CD4-positive, CD25-positive, alpha-beta regulatory T cell (primary cell): ENCODE measurements at regions not wholly inside any gene's neighbourhood (a gene's known extent, or its start where the extent isn't known, plus 50 kb on each side); places are given as distances from the start of the nearest gene placed in this dataset.

Source experiments
- ATAC-seq, 2 donors: fragments of 150-1000 bp; cut with Tn5 transposase; one replicate each; pipeline ENCODE4 v1.10.0; 2021; ENCODE audit warnings: low read depth in 2 of 2, moderate number of reproducible peaks in 2 of 2, moderate library complexity in 1 of 2
- DNase-seq, 3 donors: peaks; one replicate each; pipeline versions ENCODE4 v3.0.0 to v3.0.0-alpha.2; 2012 to 2022; ENCODE audit warnings: mixed read lengths in 1 of 3
- H3K27ac ChIP-seq: one replicate; pipeline ENCODE4 v1.7.0; 2013; ENCODE audit warnings: mild to moderate bottlenecking, low read length; ENCODE audit not compliant: insufficient read depth, poor library complexity, severe bottlenecking
- H3K27me3 ChIP-seq: one replicate; pipeline ENCODE4 v1.7.0; 2013; ENCODE audit warnings: low read length; ENCODE audit not compliant: control insufficient read depth, insufficient read depth
- H3K36me3 ChIP-seq: one replicate; pipeline ENCODE4 v1.7.0; 2013; ENCODE audit warnings: mild to moderate bottlenecking, low read length, moderate library complexity; ENCODE audit not compliant: control insufficient read depth, insufficient read depth
- H3K4me1 ChIP-seq: 2 replicates; pipeline ENCODE4 v1.7.0; 2013; ENCODE audit warnings: mild to moderate bottlenecking, low read length; ENCODE audit not compliant: insufficient read depth, control insufficient read depth, poor library complexity, severe bottlenecking
- H3K4me3 ChIP-seq: one replicate; pipeline ENCODE4 v1.7.0; 2013; ENCODE audit warnings: low read depth, mild to moderate bottlenecking, low read length, moderate library complexity
- H3K9me3 ChIP-seq, 2 experiments: 1 replicate in 1 of 2; 2 replicates in 1 of 2; pipeline ENCODE4 v1.7.0; 2013; ENCODE audit warnings: low read length in 2 of 2, mild to moderate bottlenecking in 1 of 2, moderate library complexity in 1 of 2; ENCODE audit not compliant: control insufficient read depth in 2 of 2
- H3K27ac Mint-ChIP-seq, 3 donors: one replicate each; pipeline ENCODE4 v1.8.0; 2020 to 2022; ENCODE audit warnings: mild to moderate bottlenecking in 3 of 3, mixed read lengths in 3 of 3, moderate library complexity in 2 of 3
- H3K27me3 Mint-ChIP-seq: one replicate; pipeline ENCODE4 v1.8.0; 2022; ENCODE audit warnings: mild to moderate bottlenecking, mixed read lengths
- H3K36me3 Mint-ChIP-seq: one replicate; pipeline ENCODE4 v1.8.0; 2020; ENCODE audit warnings: mixed read lengths
- H3K4me1 Mint-ChIP-seq, 4 donors: one replicate each; pipeline ENCODE4 v1.8.0; 2020 to 2022; ENCODE audit warnings: mixed read lengths in 4 of 4, mild to moderate bottlenecking in 1 of 4
- H3K4me3 Mint-ChIP-seq, 4 donors: one replicate each; pipeline ENCODE4 v1.8.0; 2020 to 2022; ENCODE audit warnings: mild to moderate bottlenecking in 4 of 4, mixed read lengths in 4 of 4, moderate library complexity in 3 of 4
- H3K9me3 Mint-ChIP-seq, 7 donors: one replicate each; pipeline ENCODE4 v1.8.0; 2020 to 2022; ENCODE audit warnings: mixed read lengths in 7 of 7, mild to moderate bottlenecking in 3 of 7, moderate library complexity in 2 of 7

DNA sequence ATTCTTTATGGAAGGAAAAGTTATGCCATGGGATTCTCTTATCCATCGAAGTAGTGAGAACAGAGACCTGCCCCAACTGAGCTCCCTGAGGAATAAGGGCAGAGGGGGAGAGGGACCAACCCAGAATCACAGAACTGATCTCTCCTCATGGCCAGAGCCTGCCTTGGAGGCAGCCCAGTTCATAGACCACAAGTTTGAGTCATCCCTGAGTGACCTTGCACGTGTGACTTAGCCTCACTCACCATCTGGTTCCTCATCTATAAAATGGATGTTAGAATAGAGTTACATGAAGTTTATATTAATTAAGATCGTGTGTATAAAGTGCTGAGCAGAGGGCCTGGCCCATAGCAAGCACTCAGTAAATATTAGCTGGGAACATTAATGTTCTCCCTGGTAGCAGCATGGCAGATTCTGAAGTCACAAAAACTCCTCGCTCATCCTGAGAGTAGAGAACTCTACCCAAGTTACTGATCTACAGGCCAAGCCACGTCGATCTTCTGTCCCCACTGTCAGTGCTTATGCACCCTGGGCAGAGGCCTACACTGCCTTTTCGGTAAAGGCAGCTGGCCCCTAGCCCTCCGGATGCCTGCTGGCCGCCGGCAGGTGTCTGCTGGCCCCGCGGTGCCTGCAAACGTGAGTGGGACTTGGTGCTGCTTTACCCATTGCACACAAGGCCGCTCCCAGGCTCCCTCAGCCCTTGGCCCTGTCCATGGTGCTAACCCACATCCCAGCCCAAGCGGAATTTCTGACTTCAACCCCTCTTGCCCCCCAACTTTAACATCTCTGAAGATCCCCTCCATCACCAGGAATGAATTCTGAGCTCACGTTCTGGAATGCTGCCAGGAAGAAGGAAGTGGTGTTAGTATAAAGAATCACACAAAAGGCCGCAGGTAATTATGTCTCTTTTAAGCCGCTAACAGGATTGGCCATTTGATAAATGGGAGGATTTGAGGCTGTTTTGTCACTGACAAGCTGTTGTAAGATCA lies 61.1 kb upstream of the ARAP3 start:
- Mint-ChIP-seq H3K36me3 (no peaks in the 10 kb centered on the region), H3K27ac (no peak overlapping the region), H3K27me3 (peaks cover 31% of the 10 kb centered on the region), H3K4me1 (no peaks in the 10 kb centered on the region), H3K4me3 (no peak overlapping the region), H3K9me3 (peaks cover 0 to 2% (median 0%) of the 10 kb centered on the region in 7 donors)
- ATAC-seq (no peak), DNase-seq (no peak)
- H3K9me3 ChIP-seq, result no peaks in the 10 kb centered on the region
- H3K27me3 ChIP-seq, result peaks cover 7% of the 10 kb centered on the region
- no peak overlapping the region for H3K27ac ChIP-seq
- H3K36me3 ChIP-seq, result no peaks in the 10 kb centered on the region
- H3K4me3 ChIP-seq, result no peak overlapping the region
- no peaks in the 10 kb centered on the region for H3K4me1 ChIP-seq

DNA sequence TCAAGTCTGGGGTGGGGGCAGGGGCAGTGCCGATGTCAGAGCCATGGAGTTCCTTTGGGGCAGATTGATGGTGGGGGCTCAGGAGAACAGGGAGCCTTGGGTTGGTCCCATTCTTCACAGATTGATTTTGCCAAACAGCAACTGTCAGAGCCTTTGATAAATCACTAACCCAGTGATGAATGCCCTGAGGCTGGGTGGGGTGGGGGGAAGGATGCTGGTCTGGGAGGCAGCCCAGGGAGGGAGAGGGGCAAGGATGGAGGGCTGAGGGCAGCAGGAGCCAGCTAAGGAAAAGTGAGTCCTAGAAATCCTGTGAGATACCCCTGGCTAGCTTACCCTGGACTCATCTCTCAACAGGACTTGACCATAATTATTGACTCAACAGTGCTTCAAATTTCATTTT lies 60.1 kb upstream of the ARAP3 start:
- Histone ChIP-seq H3K27me3 (peaks cover 4% of the 10 kb centered on the region), H3K4me1 (no peaks in the 10 kb centered on the region), H3K36me3 (no peaks in the 10 kb centered on the region), H3K27ac (no peak overlapping the region), H3K9me3 (no peaks in the 10 kb centered on the region), H3K4me3 (no peak overlapping the region)
- Mint-ChIP-seq H3K4me3 (no peak overlapping the region), H3K27ac (no peak overlapping the region), H3K9me3 (peaks cover 0 to 4% (median 0%) of the 10 kb centered on the region in 7 donors), H3K27me3 (peaks cover 33% of the 10 kb centered on the region), H3K36me3 (no peaks in the 10 kb centered on the region), H3K4me1 (no peaks in the 10 kb centered on the region)
- ATAC-seq (no peak), DNase-seq (no peak)

DNA sequence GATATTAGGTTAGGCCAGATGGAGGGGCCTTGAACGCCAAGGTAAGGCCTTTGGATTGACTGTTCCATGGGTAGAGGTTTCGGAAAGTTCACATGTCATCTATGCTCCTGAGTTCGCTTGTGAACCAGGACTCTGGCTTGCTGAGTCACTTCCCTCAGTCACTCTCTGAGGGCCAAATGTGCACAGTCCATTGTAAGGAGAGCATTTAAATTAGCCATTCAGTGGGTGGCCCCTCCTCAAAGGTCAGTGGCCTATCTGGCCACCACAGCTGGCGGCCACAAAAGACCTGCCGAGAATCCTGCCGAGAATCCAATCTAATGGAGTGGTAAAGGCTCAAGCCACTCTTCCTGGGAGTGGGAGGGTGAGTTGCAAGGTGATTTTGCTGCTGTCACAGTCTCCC lies 58.9 kb upstream of the ARAP3 start:
- no peaks in the 10 kb centered on the region for H3K36me3 Mint-ChIP-seq
- no peaks in the 10 kb centered on the region for H3K4me1 ChIP-seq
- DNase-seq (no peak), ATAC-seq (no peak)
- no peaks in the 10 kb centered on the region for H3K36me3 ChIP-seq
- peaks cover 2% of the 10 kb centered on the region for H3K27me3 ChIP-seq
- H3K4me1 Mint-ChIP-seq, result no peaks in the 10 kb centered on the region
- no peak overlapping the region for H3K4me3 ChIP-seq
- H3K27me3 Mint-ChIP-seq, result peaks cover 38% of the 10 kb centered on the region
- no peak overlapping the region for H3K4me3 Mint-ChIP-seq
- H3K27ac Mint-ChIP-seq, result no peak overlapping the region
- H3K27ac ChIP-seq, result no peak overlapping the region
- no peaks in the 10 kb centered on the region for H3K9me3 ChIP-seq
- peaks cover 0 to 4% (median 0%) of the 10 kb centered on the region in 7 donors for H3K9me3 Mint-ChIP-seq

DNA sequence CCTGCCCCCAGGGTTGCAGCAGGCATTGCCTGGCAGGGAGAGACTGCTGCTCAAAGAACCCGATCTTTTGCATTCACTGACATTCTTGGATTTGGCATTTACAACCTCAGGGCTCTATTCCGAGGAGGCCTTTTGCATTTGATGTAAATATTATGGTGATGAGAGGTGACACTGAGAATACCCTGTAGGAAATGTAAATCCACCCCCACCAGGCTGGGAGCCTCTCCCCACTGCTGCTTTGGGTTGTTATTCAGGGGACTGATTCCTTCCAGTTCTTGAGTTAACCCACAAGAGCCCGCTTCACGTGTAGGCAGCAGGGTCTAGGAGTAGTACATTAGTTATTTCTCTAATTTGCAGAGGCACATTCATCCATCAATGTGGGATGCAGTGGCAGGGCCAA lies 55.5 kb upstream of the ARAP3 start:
- no peaks in the 10 kb centered on the region for H3K4me1 ChIP-seq
- no peak overlapping the region for H3K27ac ChIP-seq
- Mint-ChIP-seq H3K4me1 (peaks cover 0 to 4% (median 0%) of the 10 kb centered on the region in 4 donors), H3K9me3 (peaks cover 0 to 3% (median 0%) of the 10 kb centered on the region in 7 donors), H3K27ac (no peak overlapping the region), H3K36me3 (no peaks in the 10 kb centered on the region), H3K4me3 (no peak overlapping the region), H3K27me3 (peaks cover 38% of the 10 kb centered on the region)
- no peak for ATAC-seq
- no peaks in the 10 kb centered on the region for H3K36me3 ChIP-seq
- peaks cover 3% of the 10 kb centered on the region for H3K27me3 ChIP-seq
- no peak overlapping the region for H3K4me3 ChIP-seq
- no peak for DNase-seq
- H3K9me3 ChIP-seq, result no peaks in the 10 kb centered on the region

DNA sequence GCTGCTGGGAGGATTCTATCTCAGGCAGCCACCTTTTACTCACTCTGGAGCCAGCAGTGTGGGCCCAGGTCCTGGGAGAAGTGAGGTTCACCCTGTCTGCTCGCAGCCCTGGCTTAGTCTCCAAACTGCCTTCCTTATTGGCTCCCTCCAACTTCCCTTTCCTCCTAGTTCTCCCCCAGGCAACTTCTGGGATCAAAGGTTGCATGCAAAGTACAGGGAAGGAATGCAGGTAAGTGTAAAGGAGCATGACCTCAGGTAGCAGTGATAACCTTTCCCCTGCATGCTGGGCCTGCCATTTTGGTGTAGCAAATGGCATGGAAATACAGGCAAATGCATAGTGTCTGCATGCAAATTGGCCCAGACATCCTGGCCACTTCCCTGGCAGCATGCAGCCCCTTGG lies 53.8 kb upstream of the ARAP3 start:
- DNase-seq, result no peak
- peaks cover 3% of the 10 kb centered on the region for H3K27me3 ChIP-seq
- Mint-ChIP-seq H3K4me3 (no peak overlapping the region), H3K36me3 (no peaks in the 10 kb centered on the region), H3K9me3 (peaks cover 0 to 3% (median 0%) of the 10 kb centered on the region in 7 donors), H3K4me1 (peaks cover 0 to 4% (median 0%) of the 10 kb centered on the region in 4 donors), H3K27me3 (peaks cover 39% of the 10 kb centered on the region), H3K27ac (no peak overlapping the region)
- no peak overlapping the region for H3K4me3 ChIP-seq
- ATAC-seq, result no peak
- H3K9me3 ChIP-seq, result no peaks in the 10 kb centered on the region
- H3K27ac ChIP-seq, result no peak overlapping the region
- H3K36me3 ChIP-seq, result no peaks in the 10 kb centered on the region
- no peaks in the 10 kb centered on the region for H3K4me1 ChIP-seq

DNA sequence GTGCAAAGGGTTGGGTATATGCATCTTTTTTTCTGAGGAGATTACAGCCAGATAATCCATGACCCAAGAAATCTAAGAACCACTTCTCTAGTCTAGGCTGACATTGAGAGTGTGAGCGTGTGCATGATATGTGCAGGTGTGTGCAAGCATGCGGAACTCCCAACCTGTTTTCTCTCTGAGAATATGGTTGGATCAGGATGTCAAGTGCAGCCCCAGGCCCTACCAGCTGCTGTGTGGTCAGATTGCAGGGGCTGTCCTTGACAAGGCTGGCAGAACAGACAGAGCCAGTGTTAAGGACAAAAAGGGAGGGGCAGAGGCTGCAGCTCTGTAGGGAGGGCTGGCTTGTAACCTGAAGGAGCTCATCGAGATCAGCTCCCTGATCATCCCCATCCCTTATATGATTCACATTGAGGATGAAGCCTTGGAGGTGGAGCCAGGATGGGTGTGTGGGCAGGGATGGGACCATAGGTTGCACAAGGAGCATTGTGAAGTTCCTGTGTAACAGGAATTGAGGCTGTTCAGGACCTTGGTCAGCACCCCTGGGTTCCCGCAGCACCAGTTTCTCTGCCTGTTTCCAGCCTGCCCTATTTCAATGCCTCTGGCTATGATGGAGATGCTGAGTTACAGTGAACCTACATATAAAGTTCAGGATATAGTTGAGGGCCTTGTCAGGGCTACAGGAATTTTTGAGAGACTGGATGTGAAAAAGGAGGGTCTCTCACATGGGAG lies 52.6 kb upstream of the ARAP3 start:
- Mint-ChIP-seq H3K27ac (no peak overlapping the region), H3K4me1 (peaks cover 0 to 4% (median 0%) of the 10 kb centered on the region in 4 donors), H3K4me3 (no peak overlapping the region), H3K27me3 (peaks cover 46% of the 10 kb centered on the region), H3K9me3 (peaks cover 0 to 3% (median 0%) of the 10 kb centered on the region in 7 donors), H3K36me3 (no peaks in the 10 kb centered on the region)
- no peaks in the 10 kb centered on the region for H3K9me3 ChIP-seq
- H3K36me3 ChIP-seq, result no peaks in the 10 kb centered on the region
- H3K4me1 ChIP-seq, result no peaks in the 10 kb centered on the region
- DNase-seq (peak in 2 of 3 donors; percentile 18 to 39), ATAC-seq (no peak)
- H3K27me3 ChIP-seq, result peaks cover 3% of the 10 kb centered on the region
- H3K4me3 ChIP-seq, result no peak overlapping the region
- no peak overlapping the region for H3K27ac ChIP-seq

DNA sequence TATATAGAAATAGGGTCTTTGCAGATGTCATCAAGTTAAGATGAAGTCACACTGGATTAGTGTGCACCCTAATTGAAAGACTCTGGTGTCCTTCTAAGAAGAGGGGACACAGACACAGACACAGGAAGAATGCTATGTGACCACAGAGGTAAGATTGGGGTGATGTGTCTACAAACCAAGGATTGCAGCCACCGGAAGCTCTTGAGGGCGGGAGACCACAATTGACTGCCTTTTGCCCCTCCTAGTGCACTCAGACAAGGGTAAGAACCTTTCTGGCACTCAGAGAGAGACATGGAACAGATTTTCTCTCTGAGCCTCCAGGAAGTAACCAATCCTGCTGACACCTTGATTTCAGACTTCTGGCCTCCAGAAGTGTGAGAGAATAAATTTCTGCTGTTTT lies 51.2 kb upstream of the ARAP3 start:
- Mint-ChIP-seq H3K36me3 (no peaks in the 10 kb centered on the region), H3K4me1 (peaks cover 0 to 4% (median 2%) of the 10 kb centered on the region in 4 donors), H3K27ac (no peak overlapping the region), H3K27me3 (peaks cover 47% of the 10 kb centered on the region), H3K9me3 (peaks cover 0 to 3% (median 0%) of the 10 kb centered on the region in 7 donors), H3K4me3 (no peak overlapping the region)
- no peaks in the 10 kb centered on the region for H3K4me1 ChIP-seq
- ATAC-seq (no peak), DNase-seq (no peak)
- H3K4me3 ChIP-seq, result no peak overlapping the region
- no peaks in the 10 kb centered on the region for H3K36me3 ChIP-seq
- no peaks in the 10 kb centered on the region for H3K9me3 ChIP-seq
- H3K27ac ChIP-seq, result no peak overlapping the region
- H3K27me3 ChIP-seq, result peaks cover 3% of the 10 kb centered on the region
